HepG2 (cell line): ENCODE measurements at regions not wholly inside any gene's neighbourhood (a gene's known extent, or its start where the extent isn't known, plus 50 kb on each side); places are given as distances from the start of the nearest gene placed in this dataset.

Source experiments
- KLF16 ChIP-seq, 2 experiments: sonication (generic) in 1 of 2; formaldehyde crosslinking in 1 of 2; IDR thresholded peaks; 2 replicates each; pipeline versions ENCODE4 v1.6.1 to v1.8.0; 2016 to 2023; ENCODE audit warnings: missing genetic modification reagents in 2 of 2, missing compliant biosample characterization in 1 of 2
- RAD51 ChIP-seq: fragments of 450-650 bp; IDR thresholded peaks from 2 replicates; pipeline ENCODE4 v1.6.1; 2016; ENCODE audit warnings: borderline replicate concordance
- RFX5 ChIP-seq: IDR thresholded peaks from 2 replicates; pipeline ENCODE4 v1.6.1; 2011; ENCODE audit warnings: low read depth, low read length, improper control_type of control experiment
- SMC3 ChIP-seq: IDR thresholded peaks from 2 replicates; pipeline ENCODE4 v1.6.1; 2011; ENCODE audit warnings: low read length, improper control_type of control experiment
- SRSF1 ChIP-seq: fragments of 200-400 bp; formaldehyde crosslinking; optimal IDR thresholded peaks from 2 replicates; pipeline ENCODE3; 2017; ENCODE audit warnings: mild to moderate bottlenecking, low read depth, low read length, moderate library complexity
- TRAFD1 ChIP-seq: sonication (generic); formaldehyde crosslinking; IDR thresholded peaks from 2 replicates; pipeline ENCODE4 v1.5.1; 2020; ENCODE audit warnings: missing genetic modification reagents, mild to moderate bottlenecking, borderline replicate concordance
- ZMYM2 ChIP-seq: sonication (generic); formaldehyde crosslinking; IDR thresholded peaks from 2 replicates; pipeline ENCODE4 v1.8.0; 2022; ENCODE audit warnings: mild to moderate bottlenecking, missing genetic modification reagents
- ZNF556 ChIP-seq: sonication (generic); formaldehyde crosslinking; IDR thresholded peaks from 2 replicates; pipeline ENCODE4 v1.4.0; 2020; ENCODE audit warnings: mild to moderate bottlenecking, missing genetic modification reagents, borderline replicate concordance
- ZNF770 ChIP-seq: sonication (generic); formaldehyde crosslinking; IDR thresholded peaks from 2 replicates; pipeline ENCODE4 v1.5.0; 2020; ENCODE audit warnings: mild to moderate bottlenecking, missing genetic modification reagents
- TF ChIP-seq, protein P1 (sequence below): sonication (generic); formaldehyde crosslinking; IDR thresholded peaks from 2 replicates; pipeline ENCODE4 v1.5.0; 2020; ENCODE audit warnings: mild to moderate bottlenecking, missing genetic modification reagents, moderate library complexity
- TF ChIP-seq, protein P2 (sequence below), 2 experiments: IDR thresholded peaks; 2 replicates each; pipeline ENCODE4 v1.6.1; 2011 to 2012; ENCODE audit warnings: low read length in 2 of 2, borderline replicate concordance in 1 of 2, low read depth in 1 of 2, mild to moderate bottlenecking in 1 of 2, moderate library complexity in 1 of 2

DNA sequence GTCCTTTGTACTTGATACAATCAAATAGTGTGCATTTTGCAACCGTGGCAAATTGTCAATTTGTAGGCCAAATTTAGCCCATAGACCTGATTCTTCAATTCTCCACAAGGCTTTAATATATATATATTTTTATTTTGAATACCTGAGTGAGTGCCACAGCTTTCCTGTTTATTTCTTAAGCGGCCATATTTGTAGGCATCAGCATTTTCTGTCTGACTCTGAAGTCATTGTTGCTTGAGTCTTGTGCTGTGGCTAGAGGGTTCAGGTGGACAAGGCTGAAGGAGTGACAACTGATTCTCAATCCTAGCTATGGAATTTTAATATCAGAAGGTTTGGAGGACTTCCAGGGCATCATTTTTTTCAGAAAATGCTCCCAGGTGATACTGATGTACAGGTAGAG lies 75.6 kb upstream of the NAALADL2 start:
- TF ChIP-seq ZMYM2 (no peak), ZNF556 (no peak), ZNF770 (no peak), SMC3 (no peak), SRSF1 (no peak), RAD51 (no peak), TRAFD1 (CRISPR knock-in tag) (no peak), RFX5 (no peak), KLF16 (CRISPR knock-in tag; IDR thresholded peaks at IDR 0.05) (no peak)
- TF ChIP-seq, protein P1, sequence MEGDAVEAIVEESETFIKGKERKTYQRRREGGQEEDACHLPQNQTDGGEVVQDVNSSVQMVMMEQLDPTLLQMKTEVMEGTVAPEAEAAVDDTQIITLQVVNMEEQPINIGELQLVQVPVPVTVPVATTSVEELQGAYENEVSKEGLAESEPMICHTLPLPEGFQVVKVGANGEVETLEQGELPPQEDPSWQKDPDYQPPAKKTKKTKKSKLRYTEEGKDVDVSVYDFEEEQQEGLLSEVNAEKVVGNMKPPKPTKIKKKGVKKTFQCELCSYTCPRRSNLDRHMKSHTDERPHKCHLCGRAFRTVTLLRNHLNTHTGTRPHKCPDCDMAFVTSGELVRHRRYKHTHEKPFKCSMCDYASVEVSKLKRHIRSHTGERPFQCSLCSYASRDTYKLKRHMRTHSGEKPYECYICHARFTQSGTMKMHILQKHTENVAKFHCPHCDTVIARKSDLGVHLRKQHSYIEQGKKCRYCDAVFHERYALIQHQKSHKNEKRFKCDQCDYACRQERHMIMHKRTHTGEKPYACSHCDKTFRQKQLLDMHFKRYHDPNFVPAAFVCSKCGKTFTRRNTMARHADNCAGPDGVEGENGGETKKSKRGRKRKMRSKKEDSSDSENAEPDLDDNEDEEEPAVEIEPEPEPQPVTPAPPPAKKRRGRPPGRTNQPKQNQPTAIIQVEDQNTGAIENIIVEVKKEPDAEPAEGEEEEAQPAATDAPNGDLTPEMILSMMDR (CRISPR knock-in tag): no peak
- TF ChIP-seq, protein P2, sequence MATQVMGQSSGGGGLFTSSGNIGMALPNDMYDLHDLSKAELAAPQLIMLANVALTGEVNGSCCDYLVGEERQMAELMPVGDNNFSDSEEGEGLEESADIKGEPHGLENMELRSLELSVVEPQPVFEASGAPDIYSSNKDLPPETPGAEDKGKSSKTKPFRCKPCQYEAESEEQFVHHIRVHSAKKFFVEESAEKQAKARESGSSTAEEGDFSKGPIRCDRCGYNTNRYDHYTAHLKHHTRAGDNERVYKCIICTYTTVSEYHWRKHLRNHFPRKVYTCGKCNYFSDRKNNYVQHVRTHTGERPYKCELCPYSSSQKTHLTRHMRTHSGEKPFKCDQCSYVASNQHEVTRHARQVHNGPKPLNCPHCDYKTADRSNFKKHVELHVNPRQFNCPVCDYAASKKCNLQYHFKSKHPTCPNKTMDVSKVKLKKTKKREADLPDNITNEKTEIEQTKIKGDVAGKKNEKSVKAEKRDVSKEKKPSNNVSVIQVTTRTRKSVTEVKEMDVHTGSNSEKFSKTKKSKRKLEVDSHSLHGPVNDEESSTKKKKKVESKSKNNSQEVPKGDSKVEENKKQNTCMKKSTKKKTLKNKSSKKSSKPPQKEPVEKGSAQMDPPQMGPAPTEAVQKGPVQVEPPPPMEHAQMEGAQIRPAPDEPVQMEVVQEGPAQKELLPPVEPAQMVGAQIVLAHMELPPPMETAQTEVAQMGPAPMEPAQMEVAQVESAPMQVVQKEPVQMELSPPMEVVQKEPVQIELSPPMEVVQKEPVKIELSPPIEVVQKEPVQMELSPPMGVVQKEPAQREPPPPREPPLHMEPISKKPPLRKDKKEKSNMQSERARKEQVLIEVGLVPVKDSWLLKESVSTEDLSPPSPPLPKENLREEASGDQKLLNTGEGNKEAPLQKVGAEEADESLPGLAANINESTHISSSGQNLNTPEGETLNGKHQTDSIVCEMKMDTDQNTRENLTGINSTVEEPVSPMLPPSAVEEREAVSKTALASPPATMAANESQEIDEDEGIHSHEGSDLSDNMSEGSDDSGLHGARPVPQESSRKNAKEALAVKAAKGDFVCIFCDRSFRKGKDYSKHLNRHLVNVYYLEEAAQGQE (IDR thresholded peaks at IDR 0.05; ENCODE audit: borderline replicate concordance in 1 of 2, low read depth in 1 of 2, low read length in 2 of 2): no peak
